NCI-H1092 (cell line): ENCODE measurements at regions not wholly inside any gene's neighbourhood (a gene's known extent, or its start where the extent isn't known, plus 50 kb on each side); places are given as distances from the start of the nearest gene placed in this dataset.
"Not testable (repeated sequence)": the region's sequence is repeated elsewhere in the genome, so short reads cannot be mapped to it uniquely, and the experiment has no call there.

Source experiments
- DNase-seq: peaks from one replicate; lab custom pipeline; 2025; lab: John Stamatoyannopoulos, UW

- DNase-seq = no peak
Measured at GRCh38 chr2:47652061-47652690, 81.4 kb upstream of the KCNK12 start.

GRCh38 chr2:47651296-47651695 is 80.5 kb upstream of the KCNK12 start:
- DNase-seq = peak; percentile 61

GRCh38 chr2:47650001-47650535 is 79.3 kb upstream of the KCNK12 start:
- DNase-seq = no peak

- DNase-seq = no peak
Measured at GRCh38 chr2:47645246-47645645, 74.5 kb upstream of the KCNK12 start.

GRCh38 chr2:47644351-47644750 is 73.6 kb upstream of the KCNK12 start:
- no peak for DNase-seq

GRCh38 chr2:47641366-47641765 is 70.6 kb upstream of the KCNK12 start:
- no peak for DNase-seq

GRCh38 chr2:47640356-47640755 is 69.6 kb upstream of the KCNK12 start:
- DNase-seq = no peak

- no peak for DNase-seq
Measured at GRCh38 chr2:47639467-47639866, 68.7 kb upstream of the KCNK12 start.

- no peak for DNase-seq
Measured at GRCh38 chr2:47638430-47638829, 67.6 kb upstream of the KCNK12 start.

- no peak for DNase-seq
Measured at GRCh38 chr2:47636596-47637264, 65.9 kb upstream of the KCNK12 start.

- DNase-seq = no peak
Measured at GRCh38 chr2:47636176-47636575, 65.4 kb upstream of the KCNK12 start.

GRCh38 chr2:47632754-47633153 is 62.0 kb upstream of the KCNK12 start:
- no peak for DNase-seq

- DNase-seq = no peak
Measured at GRCh38 chr2:47631792-47632398, 61.1 kb upstream of the KCNK12 start.

- no peak for DNase-seq
Measured at GRCh38 chr2:47631306-47631705, 60.5 kb upstream of the KCNK12 start.

- DNase-seq = no peak
Measured at GRCh38 chr2:47629501-47630460, 59.0 kb upstream of the KCNK12 start.

- DNase-seq = no peak
Measured at GRCh38 chr2:47628904-47629303, 58.1 kb upstream of the KCNK12 start.

GRCh38 chr2:47626664-47627063 is 55.9 kb upstream of the KCNK12 start:
- no peak for DNase-seq

- DNase-seq = not testable (repeated sequence)
Measured at GRCh38 chr2:47623140-47623539, 52.4 kb upstream of the KCNK12 start.

- DNase-seq = no peak
Measured at GRCh38 chr2:47620770-47621437, 50.1 kb upstream of the KCNK12 start.
